NCI-H146 (cell line): ENCODE measurements at regions not wholly inside any gene's neighbourhood (a gene's known extent, or its start where the extent isn't known, plus 50 kb on each side); places are given as distances from the start of the nearest gene placed in this dataset.

Source experiments
- DNase-seq: peaks from one replicate; lab custom pipeline; 2025; lab: John Stamatoyannopoulos, UW

GRCh38 chr2:160871953-160872352, 288.3 kb upstream of the TANK start:
- DNase-seq, result no peak

DNA sequence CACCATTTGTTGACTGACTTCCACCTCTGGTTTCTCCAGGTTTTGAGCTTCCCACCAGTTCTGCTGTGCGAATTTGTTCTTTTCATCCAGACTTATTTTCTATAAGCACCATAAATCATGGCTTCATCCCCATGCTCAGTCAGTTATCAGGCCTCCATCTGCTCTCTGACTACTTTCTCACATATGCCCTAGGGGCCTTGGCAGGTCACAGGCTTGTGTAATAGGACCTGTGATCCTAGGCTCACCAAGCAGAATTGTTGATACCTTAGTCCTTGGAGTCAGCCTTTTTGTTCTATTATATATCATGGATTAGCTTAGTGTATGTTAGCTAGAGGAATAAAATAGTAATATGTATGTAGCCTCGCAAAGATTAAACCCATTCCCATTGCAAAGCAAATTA, 284.2 kb upstream of the TANK start:
- DNase-seq, result no peak

DNA sequence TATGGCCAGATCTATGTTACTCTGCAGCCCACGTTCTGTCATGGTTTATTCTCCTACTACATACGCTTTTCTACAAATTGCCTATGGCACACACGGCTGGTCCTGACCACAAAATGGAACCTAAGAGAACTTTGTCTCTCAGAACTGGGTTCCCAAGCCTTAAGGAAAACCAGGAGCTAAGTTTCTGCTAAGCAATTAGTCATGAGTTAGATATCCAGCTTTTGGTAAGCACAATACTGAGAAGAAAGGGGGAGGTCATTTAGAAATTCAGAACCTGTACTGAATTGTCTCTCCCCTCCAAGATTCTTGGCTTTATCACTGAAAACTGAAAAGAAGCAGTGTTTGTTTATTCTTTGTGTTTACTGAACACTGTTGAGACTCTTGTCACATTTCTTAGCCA, 283.5 kb upstream of the TANK start:
- no peak for DNase-seq

GRCh38 chr2:160878618-160879017, 281.6 kb upstream of the TANK start:
- no peak for DNase-seq

- no peak for DNase-seq
Observed at GRCh38 chr2:160882906-160883305, 277.3 kb upstream of the TANK start.

GRCh38 chr2:160884056-160884455, 276.2 kb upstream of the TANK start:
- no peak for DNase-seq

- no peak for DNase-seq
Observed at GRCh38 chr2:160889439-160890170, 270.6 kb upstream of the TANK start.

GRCh38 chr2:160890667-160891352, 269.4 kb upstream of the TANK start:
- no peak for DNase-seq

DNA sequence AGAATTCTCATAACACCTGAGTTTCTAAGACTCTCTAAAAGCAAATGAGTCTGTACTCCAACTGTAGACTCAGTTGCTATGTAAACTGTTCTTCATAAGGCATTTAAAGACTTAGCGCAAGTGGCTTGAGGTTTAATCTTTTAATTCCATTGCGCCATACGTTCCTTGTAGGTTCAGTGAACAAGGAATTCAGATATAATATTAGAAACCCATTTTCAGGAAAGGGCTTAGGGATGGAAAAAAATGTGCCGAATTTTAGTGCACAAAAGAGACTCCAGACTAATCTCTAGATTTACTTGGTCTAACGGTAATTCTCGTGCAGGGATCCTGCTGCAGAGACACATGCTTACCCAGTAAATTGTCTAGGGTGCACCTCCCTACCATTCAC, 268.9 kb upstream of the TANK start:
- no peak for DNase-seq

DNA sequence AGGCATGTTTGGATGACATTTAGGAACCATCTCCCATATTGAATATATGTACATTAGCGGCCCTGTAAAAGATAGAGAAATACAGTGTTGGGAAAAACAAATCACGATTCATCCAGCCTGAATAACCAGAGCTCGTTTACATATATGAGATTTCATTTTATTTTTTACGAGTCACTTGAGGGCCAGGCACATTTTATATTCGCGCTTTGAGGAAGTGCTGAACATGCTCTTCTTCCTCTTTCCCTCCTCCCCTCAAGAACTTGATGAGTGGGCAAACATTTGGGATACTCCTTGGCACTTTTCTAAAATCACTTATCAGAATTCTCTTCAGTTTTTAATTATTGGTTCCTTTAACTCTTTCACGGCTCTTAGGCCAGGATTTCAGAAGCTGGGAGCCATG, 268.0 kb upstream of the TANK start:
- no peak for DNase-seq

GRCh38 chr2:160893581-160893980, 266.6 kb upstream of the TANK start:
- DNase-seq, result no peak

- DNase-seq, result no peak
Observed at GRCh38 chr2:160898581-160899307, 261.5 kb upstream of the TANK start.

GRCh38 chr2:160901613-160902012, 258.6 kb upstream of the TANK start:
- DNase-seq, result no peak

DNA sequence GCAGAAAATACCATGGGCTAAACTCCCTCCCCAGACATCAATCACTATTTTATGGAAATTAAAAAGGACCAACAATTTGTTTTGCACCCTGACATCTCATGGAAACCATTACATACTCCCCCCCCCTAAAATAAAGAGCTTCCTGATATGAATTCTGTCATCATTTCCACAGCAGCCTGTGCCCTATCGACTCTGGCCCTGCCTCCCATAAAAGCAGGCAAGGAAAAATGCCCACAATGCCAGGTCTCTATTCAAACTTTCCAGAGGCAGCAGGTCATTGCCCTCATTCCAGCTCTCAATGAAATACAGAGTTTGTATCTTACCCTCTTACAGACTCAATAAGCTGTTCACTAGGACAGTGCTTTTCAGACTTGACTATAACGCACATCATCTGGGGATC, 254.4 kb upstream of the TANK start:
- no peak for DNase-seq

DNA sequence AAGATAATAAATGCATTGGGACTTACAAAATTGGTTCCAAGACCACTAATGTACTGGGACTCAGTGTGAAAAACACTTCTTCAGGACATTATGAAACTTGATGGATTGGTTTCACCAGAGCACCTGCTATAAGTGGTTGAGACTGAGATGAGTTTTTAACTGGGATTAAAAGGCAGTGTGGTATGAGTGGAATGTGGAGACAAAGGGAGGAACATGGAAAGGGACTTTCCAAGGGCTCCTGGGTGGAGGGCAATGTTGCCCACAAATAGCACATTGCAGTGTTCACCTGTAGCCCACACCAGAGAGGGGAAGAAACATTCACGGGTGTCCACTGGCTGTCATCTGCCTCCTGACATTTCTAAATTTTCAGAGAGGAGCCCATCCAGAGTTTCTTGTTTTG, 253.3 kb upstream of the TANK start:
- DNase-seq, result no peak

DNA sequence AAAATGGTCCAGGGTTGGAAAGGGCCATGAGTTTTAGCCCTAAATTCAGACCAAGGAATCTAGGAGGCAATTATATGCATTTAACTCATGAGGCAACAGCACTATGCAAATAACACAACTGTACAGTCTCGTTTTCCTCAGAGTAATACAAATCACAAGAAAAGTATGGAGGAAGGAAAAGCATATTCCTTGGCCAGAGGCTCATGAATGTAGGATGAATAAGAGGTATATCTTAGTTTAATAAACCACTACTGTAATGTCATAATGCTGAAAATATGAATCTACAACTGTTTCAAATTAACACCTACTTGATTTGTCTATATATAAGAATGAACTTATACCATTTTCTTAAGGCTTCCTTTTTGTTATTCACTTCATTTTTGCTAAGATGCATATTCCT, 252.5 kb upstream of the TANK start:
- no peak for DNase-seq

- DNase-seq, result no peak
Observed at GRCh38 chr2:160908157-160908556, 252.1 kb upstream of the TANK start.

- no peak for DNase-seq
Observed at GRCh38 chr2:160909781-160910242, 250.4 kb upstream of the TANK start.

DNA sequence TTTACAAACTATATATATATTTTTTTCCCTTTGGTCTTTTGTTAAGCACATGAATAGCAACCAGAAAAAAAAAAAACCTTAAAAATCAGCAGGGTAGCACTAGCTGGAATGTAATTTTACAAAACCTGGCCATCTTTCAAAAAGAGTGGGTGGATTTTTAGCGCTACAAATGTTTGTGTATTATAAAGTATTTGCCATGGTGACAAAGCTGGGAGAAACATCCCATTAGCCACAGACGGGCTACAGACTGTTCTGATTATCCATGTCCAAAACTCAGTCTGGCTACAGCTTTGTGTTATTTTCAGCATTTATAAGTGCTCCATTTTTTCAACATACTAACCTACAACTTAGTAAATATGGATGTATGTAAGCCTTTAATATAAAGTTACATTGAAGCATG, 249.5 kb upstream of the TANK start:
- DNase-seq, result no peak

DNA sequence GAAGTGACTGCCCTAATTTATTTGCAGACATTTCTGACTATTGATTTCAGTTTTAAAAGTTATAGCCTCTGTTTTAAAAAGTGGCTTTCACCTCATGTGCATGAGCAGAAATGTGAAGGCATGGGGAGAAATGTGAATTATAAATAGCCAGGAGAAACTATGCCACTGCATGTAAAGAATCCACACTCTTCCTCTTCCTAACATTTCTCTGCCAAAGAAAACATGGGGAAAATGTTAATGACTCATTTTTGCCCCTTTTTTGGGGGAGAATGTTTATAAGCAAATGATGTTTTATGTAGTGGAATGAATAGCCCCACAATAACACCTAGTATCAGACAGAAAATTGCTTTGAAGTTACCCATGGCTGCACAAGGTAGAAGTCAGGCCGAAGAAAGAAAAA, 249.0 kb upstream of the TANK start:
- no peak for DNase-seq

GRCh38 chr2:160912276-160912675, 248.0 kb upstream of the TANK start:
- no peak for DNase-seq

DNA sequence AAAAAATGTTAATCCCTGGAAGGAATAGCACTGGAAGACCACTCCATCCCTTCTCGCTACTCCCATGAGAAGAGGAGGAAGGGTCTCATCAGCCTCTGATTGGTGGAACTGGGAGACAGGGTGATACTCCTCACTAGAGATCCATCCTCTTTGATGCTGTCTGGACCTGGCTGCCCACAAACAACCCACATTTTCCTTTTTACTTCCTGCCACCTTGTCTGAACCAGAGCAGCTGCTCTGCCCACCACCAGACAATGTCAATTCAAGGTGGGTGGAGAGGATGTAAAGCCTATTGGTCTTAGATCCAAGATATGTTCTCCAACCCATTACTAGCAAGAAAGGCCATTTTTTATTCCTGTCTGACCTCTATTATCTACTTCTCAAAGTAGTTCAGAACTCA, 246.9 kb upstream of the TANK start:
- no peak for DNase-seq

DNA sequence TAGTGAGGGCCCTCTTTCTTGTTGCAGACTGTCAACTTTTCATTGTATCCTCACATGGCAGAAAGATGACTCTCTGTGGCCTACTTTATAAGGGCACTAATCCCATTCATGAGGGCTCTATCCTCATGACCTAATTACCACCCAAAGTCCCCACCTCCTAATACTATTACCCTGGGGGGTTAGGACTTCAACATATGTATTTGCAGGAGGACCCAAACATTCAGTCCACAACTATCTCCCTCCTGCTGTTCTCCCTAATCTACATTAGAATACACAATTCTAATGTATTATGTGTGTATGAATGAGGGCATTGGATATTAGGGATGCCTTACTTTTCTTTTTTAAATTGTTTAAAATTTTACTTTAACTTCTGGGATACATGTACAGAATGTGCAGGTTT, 246.0 kb upstream of the TANK start:
- DNase-seq, result no peak
